WTC11 (cell line): ENCODE measurements at regions not wholly inside any gene's neighbourhood (a gene's known extent, or its start where the extent isn't known, plus 50 kb on each side); places are given as distances from the start of the nearest gene placed in this dataset.

Source experiments
- ATAC-seq: fragments of 200-7000 bp; cut with Tn5 transposase; 2 replicates; pipeline ENCODE4 v1.10.0; 2021; ENCODE audit warnings: mild to moderate bottlenecking, moderate library complexity
- CTCF ChIA-PET: fragments of 300-600 bp; sonication (Branson Sonifier 250); formaldehyde crosslinking; loops from one replicate; lab custom pipeline; 2021; ENCODE audit warnings: antibody characterized with exemption; lab: Charles Lee
- POLR2A ChIA-PET: fragments of 350-600 bp; sonication (Branson Sonifier 250); formaldehyde crosslinking; loops from one replicate; lab custom pipeline; 2021; ENCODE audit warnings: antibody characterized with exemption; lab: Charles Lee
- DNase-seq: peaks from one replicate; pipeline ENCODE4 v3.0.0; 2021; ENCODE audit warnings: low spot score
- H3K27ac Mint-ChIP-seq: 2 replicates; pipeline ENCODE4 v1.8.0; 2021; ENCODE audit warnings: mixed read lengths
- H3K27me3 Mint-ChIP-seq: 2 replicates; pipeline ENCODE4 v1.8.0; 2021; ENCODE audit warnings: low read depth, mild to moderate bottlenecking, moderate library complexity, mixed read lengths
- H3K36me3 Mint-ChIP-seq: 2 replicates; pipeline ENCODE4 v1.8.0; 2021; ENCODE audit warnings: mixed read lengths
- H3K4me1 Mint-ChIP-seq: 2 replicates; pipeline ENCODE4 v1.8.0; 2022; ENCODE audit warnings: mixed read lengths
- H3K4me3 Mint-ChIP-seq: 2 replicates; pipeline ENCODE4 v1.8.0; 2021; ENCODE audit warnings: mild to moderate bottlenecking, moderate library complexity, mixed read lengths
- H3K9me3 Mint-ChIP-seq: 2 replicates; pipeline ENCODE4 v1.8.0; 2021; ENCODE audit warnings: mixed read lengths
- E2F4 ChIP-seq: sonication (generic); formaldehyde crosslinking; IDR thresholded peaks from 2 replicates; pipeline ENCODE4 v1.8.1; 2022; ENCODE audit warnings: low read depth, mild to moderate bottlenecking, moderate library complexity, missing genetic modification reagents, borderline replicate concordance
- ERG ChIP-seq: fragments of 250-450 bp; sonication (Bioruptor Pico); IDR thresholded peaks from 2 replicates; pipeline ENCODE4 v1.8.0; 2021; ENCODE audit warnings: mild to moderate bottlenecking
- GTF2I ChIP-seq: fragments of 250-450 bp; sonication (Bioruptor Pico); conservative IDR thresholded peaks from 2 replicates; pipeline ENCODE4 v1.4.0; 2021; ENCODE audit warnings: mild to moderate bottlenecking
- HMGA2 ChIP-seq: fragments of 250-450 bp; sonication (Bioruptor Pico); IDR thresholded peaks from 2 replicates; pipeline ENCODE4 v1.4.0; 2021; ENCODE audit warnings: mild to moderate bottlenecking, moderate library complexity
- HMGXB4 ChIP-seq: sonication (generic); formaldehyde crosslinking; IDR thresholded peaks from 2 replicates; pipeline ENCODE4 v1.8.1; 2023; ENCODE audit warnings: mild to moderate bottlenecking, moderate library complexity, missing genetic modification reagents
- IRF2 ChIP-seq: sonication (generic); formaldehyde crosslinking; IDR thresholded peaks from 2 replicates; pipeline ENCODE4 v1.8.0; 2022; ENCODE audit warnings: low read depth, missing genetic modification reagents, borderline replicate concordance
- MYBL2 ChIP-seq: sonication (generic); formaldehyde crosslinking; IDR thresholded peaks from 2 replicates; pipeline ENCODE4 v1.8.1; 2023; ENCODE audit warnings: mild to moderate bottlenecking, moderate library complexity, missing genetic modification reagents
- NFATC4 ChIP-seq: fragments of 250-450 bp; sonication (Bioruptor Pico); IDR thresholded peaks from 2 replicates; pipeline ENCODE4 v1.9.0; 2021; ENCODE audit warnings: mild to moderate bottlenecking
- NFE2L1 ChIP-seq: sonication (generic); formaldehyde crosslinking; IDR thresholded peaks from 2 replicates; pipeline ENCODE4 v1.8.1; 2023; ENCODE audit warnings: missing genetic modification reagents
- NR1H2 ChIP-seq: sonication (generic); formaldehyde crosslinking; IDR thresholded peaks from 2 replicates; pipeline ENCODE4 v1.9.0; 2021; ENCODE audit warnings: mild to moderate bottlenecking, moderate library complexity, missing genetic modification reagents
- PREB ChIP-seq: sonication (generic); formaldehyde crosslinking; IDR thresholded peaks from 2 replicates; pipeline ENCODE4 v1.8.1; 2022; ENCODE audit warnings: mild to moderate bottlenecking, missing genetic modification reagents, moderate library complexity, borderline replicate concordance
- PRRX2 ChIP-seq: fragments of 250-450 bp; sonication (Bioruptor Pico); IDR thresholded peaks from 2 replicates; pipeline ENCODE4 v1.8.0; 2021; ENCODE audit warnings: mild to moderate bottlenecking
- RORB ChIP-seq: fragments of 250-450 bp; sonication (Bioruptor Pico); IDR thresholded peaks from 2 replicates; pipeline ENCODE4 v1.9.0; 2021; ENCODE audit warnings: mild to moderate bottlenecking
- SMAD3 ChIP-seq: sonication (generic); formaldehyde crosslinking; IDR thresholded peaks from 2 replicates; pipeline ENCODE4 v1.8.0; 2022; ENCODE audit warnings: missing genetic modification reagents, mild to moderate bottlenecking, borderline replicate concordance
- SP1 ChIP-seq: sonication (generic); formaldehyde crosslinking; conservative IDR thresholded peaks from 2 replicates; pipeline ENCODE4 v1.8.1; 2022; ENCODE audit warnings: missing genetic modification reagents
- STAT6 ChIP-seq: sonication (generic); formaldehyde crosslinking; conservative IDR thresholded peaks from 2 replicates; pipeline ENCODE4 v1.8.1; 2023; ENCODE audit warnings: mild to moderate bottlenecking, low read depth, missing genetic modification reagents, moderate library complexity
- TCF7 ChIP-seq: sonication (generic); formaldehyde crosslinking; IDR thresholded peaks from 2 replicates; pipeline ENCODE4 v1.8.0; 2022; ENCODE audit warnings: mild to moderate bottlenecking, low read depth, missing genetic modification reagents, moderate library complexity
- ZNF232 ChIP-seq: sonication (generic); formaldehyde crosslinking; IDR thresholded peaks from 2 replicates; pipeline ENCODE4 v1.8.0; 2022; ENCODE audit warnings: mild to moderate bottlenecking, missing genetic modification reagents
- ZNF263 ChIP-seq: sonication (generic); formaldehyde crosslinking; IDR thresholded peaks from 2 replicates; pipeline ENCODE4 v1.8.1; 2022; ENCODE audit warnings: low read depth, mild to moderate bottlenecking, moderate library complexity, missing genetic modification reagents
- ZNF671 ChIP-seq: fragments of 250-450 bp; sonication (Bioruptor Pico); IDR thresholded peaks from 2 replicates; pipeline ENCODE4 v1.8.0; 2021; ENCODE audit warnings: mild to moderate bottlenecking

GRCh38 chr3:165504554-165504953, 308.4 kb upstream of the SLITRK3 start:
- peaks cover 24% of the 10 kb centered on the region for H3K9me3 Mint-ChIP-seq
- no peak for DNase-seq
- CTCF ChIA-PET: no interaction called here

GRCh38 chr3:165503825-165504224, 307.6 kb upstream of the SLITRK3 start:
- POLR2A ChIA-PET: no interaction called here
- ATAC-seq: no peak

More at GRCh38 chr3:165504554-165504953, 308.4 kb upstream of the SLITRK3 start:
- no peak for ATAC-seq
- peaks cover 21% of the 10 kb centered on the region for H3K36me3 Mint-ChIP-seq
- no peak overlapping the region for H3K4me3 Mint-ChIP-seq
- POLR2A ChIA-PET: no interaction called here
- no peak overlapping the region for H3K27ac Mint-ChIP-seq
- no peaks in the 10 kb centered on the region for H3K4me1 Mint-ChIP-seq
- H3K27me3 Mint-ChIP-seq: no peaks in the 10 kb centered on the region
- TF ChIP-seq PREB (CRISPR knock-in tag): no peak
- TF ChIP-seq ZNF671: no peak
- TF ChIP-seq ERG (CRISPR knock-in tag): no peak
- TF ChIP-seq RORB (CRISPR knock-in tag): no peak
- TF ChIP-seq NR1H2 (CRISPR knock-in tag): no peak
- no peak for TF ChIP-seq NFE2L1
- TF ChIP-seq HMGXB4 (CRISPR knock-in tag): no peak
- no peak for TF ChIP-seq PRRX2 (CRISPR knock-in tag)
- TF ChIP-seq, all 79 proteins: peak for 0

More at GRCh38 chr3:165503825-165504224, 307.6 kb upstream of the SLITRK3 start:
- no peak overlapping the region for H3K4me3 Mint-ChIP-seq
- H3K36me3 Mint-ChIP-seq: peaks cover 21% of the 10 kb centered on the region
- H3K9me3 Mint-ChIP-seq: peaks cover 24% of the 10 kb centered on the region
- TF ChIP-seq ZNF232 (CRISPR knock-in tag): no peak
- no peak for TF ChIP-seq ZNF263
- TF ChIP-seq STAT6 (CRISPR knock-in tag): no peak
- TF ChIP-seq NFE2L1: no peak
- TF ChIP-seq HMGA2 (CRISPR knock-in tag): no peak
- no peak for TF ChIP-seq IRF2 (CRISPR knock-in tag)
- no peak for TF ChIP-seq MYBL2 (CRISPR knock-in tag)
- TF ChIP-seq SMAD3 (CRISPR knock-in tag): no peak
- TF ChIP-seq NFATC4: no peak
- no peak for TF ChIP-seq GTF2I (CRISPR knock-in tag)
- no peak for TF ChIP-seq SP1 (CRISPR knock-in tag)
- TF ChIP-seq HMGXB4 (CRISPR knock-in tag): no peak
- TF ChIP-seq E2F4 (CRISPR knock-in tag): no peak
- no peak for TF ChIP-seq TCF7 (CRISPR knock-in tag)
- no peak for TF ChIP-seq NR1H2 (CRISPR knock-in tag)
- H3K27me3 Mint-ChIP-seq: no peaks in the 10 kb centered on the region
- H3K27ac Mint-ChIP-seq: no peak overlapping the region
- CTCF ChIA-PET: no interaction called here
- H3K4me1 Mint-ChIP-seq: no peaks in the 10 kb centered on the region
- DNase-seq: no peak
